Glutamatergic neuron (in vitro differentiated cells): ENCODE measurements at regions not wholly inside any gene's neighbourhood (a gene's known extent, or its start where the extent isn't known, plus 50 kb on each side); places are given as distances from the start of the nearest gene placed in this dataset.

Experiments
- DNase-seq: peaks from one replicate; pipeline ENCODE4 v3.0.0; 2022
- H3K27ac Mint-ChIP-seq: one replicate; pipeline ENCODE4 v1.8.0; 2020; ENCODE audit warnings: mild to moderate bottlenecking, mixed read lengths, inconsistent platforms; ENCODE audit not compliant: unreplicated experiment
- H3K27me3 Mint-ChIP-seq: one replicate; pipeline ENCODE4 v1.8.0; 2020; ENCODE audit warnings: mild to moderate bottlenecking, moderate library complexity, mixed read lengths, inconsistent platforms; ENCODE audit not compliant: unreplicated experiment
- H3K36me3 Mint-ChIP-seq: one replicate; pipeline ENCODE4 v1.8.0; 2020; ENCODE audit warnings: mild to moderate bottlenecking, mixed read lengths, inconsistent platforms; ENCODE audit not compliant: unreplicated experiment
- H3K4me1 Mint-ChIP-seq: one replicate; pipeline ENCODE4 v1.8.0; 2020; ENCODE audit warnings: mild to moderate bottlenecking, low read depth, mixed read lengths, inconsistent platforms; ENCODE audit not compliant: unreplicated experiment
- H3K4me3 Mint-ChIP-seq: one replicate; pipeline ENCODE4 v1.8.0; 2020; ENCODE audit warnings: mild to moderate bottlenecking, mixed read lengths, inconsistent platforms; ENCODE audit not compliant: unreplicated experiment
- H3K9me3 Mint-ChIP-seq: one replicate; pipeline ENCODE4 v1.8.0; 2020; ENCODE audit warnings: mild to moderate bottlenecking, moderate library complexity, mixed read lengths, inconsistent platforms; ENCODE audit not compliant: unreplicated experiment
- TF ChIP-seq, protein P1 (sequence below): fragments of 200-600 bp; sonication (generic); IDR thresholded peaks from one replicate; pipeline ENCODE4 v1.5.0; 2021; ENCODE audit not compliant: partially characterized antibody, unreplicated experiment

DNA sequence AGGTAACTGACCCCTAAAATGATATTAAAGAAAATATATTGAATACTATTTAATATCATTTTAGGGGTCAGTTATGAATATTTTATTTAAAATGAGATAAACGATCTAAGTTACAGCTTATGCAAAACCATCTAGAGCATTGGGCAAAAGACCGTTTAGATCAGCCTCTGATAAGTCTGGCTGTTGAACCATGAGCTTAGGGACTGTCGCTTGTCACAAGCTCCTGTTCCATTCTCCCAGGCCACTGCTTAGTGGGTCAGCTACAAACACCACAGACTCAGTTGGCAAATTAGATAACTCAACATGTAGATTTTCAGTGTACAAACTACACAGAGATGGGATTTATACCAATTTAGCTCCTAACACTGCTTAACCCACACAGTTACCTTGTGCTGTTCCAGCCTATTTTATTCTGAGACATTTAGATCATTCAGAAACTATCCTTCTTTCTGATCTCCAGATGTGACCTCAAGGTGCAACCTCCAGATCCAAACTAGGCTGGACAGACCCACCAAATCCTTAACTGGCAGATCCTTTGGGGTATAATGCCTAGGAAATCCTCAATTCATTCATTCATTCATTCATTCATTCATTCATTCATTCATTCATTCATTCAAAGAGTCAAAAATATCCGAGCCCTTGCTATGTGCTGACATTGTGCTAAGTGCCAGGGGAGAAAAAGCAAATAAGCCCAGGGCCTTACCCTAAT is 82.8 kb downstream of the HRH4 start:
- Mint-ChIP-seq H3K36me3 (no peaks in the 10 kb centered on the region), H3K4me1 (peaks cover 9% of the 10 kb centered on the region), H3K27ac (no peak overlapping the region), H3K27me3 (no peaks in the 10 kb centered on the region), H3K4me3 (no peak overlapping the region), H3K9me3 (no peaks in the 10 kb centered on the region)
- no peak for DNase-seq
- TF ChIP-seq, protein P1, sequence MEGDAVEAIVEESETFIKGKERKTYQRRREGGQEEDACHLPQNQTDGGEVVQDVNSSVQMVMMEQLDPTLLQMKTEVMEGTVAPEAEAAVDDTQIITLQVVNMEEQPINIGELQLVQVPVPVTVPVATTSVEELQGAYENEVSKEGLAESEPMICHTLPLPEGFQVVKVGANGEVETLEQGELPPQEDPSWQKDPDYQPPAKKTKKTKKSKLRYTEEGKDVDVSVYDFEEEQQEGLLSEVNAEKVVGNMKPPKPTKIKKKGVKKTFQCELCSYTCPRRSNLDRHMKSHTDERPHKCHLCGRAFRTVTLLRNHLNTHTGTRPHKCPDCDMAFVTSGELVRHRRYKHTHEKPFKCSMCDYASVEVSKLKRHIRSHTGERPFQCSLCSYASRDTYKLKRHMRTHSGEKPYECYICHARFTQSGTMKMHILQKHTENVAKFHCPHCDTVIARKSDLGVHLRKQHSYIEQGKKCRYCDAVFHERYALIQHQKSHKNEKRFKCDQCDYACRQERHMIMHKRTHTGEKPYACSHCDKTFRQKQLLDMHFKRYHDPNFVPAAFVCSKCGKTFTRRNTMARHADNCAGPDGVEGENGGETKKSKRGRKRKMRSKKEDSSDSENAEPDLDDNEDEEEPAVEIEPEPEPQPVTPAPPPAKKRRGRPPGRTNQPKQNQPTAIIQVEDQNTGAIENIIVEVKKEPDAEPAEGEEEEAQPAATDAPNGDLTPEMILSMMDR = no peak

DNA sequence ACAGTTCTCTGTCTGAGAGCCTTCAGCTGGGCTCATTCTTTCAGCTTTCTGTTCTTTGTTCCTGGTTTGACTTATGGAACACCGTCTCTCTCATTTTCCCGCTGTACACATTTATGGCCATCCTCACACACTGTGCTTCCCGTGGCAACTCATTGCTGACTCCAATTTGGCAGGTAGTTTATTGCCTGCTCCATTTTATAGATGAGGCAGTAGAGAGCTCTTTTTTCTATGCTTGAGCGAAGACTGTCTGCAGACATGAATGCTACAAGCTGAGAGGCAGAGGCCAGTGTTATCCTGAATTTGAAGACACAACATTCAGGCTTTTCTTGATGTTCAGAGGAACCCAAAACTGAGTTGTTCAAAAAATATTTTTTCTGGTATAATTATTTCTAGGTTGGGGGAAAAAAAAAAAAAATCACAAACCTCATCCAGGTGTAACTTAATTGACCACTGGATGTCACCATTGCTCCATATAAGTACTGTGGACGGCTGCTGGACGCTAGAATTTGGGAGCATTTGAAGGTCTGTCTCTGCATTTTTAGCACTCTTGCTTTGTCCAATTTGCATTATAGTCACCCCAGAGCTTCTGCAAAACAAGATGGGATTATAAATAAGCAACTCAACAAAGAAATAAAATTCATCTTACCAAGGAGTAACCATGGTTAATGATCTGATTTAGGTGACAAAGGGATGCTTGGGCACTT is 83.5 kb downstream of the HRH4 start:
- H3K4me1 Mint-ChIP-seq = peaks cover 9% of the 10 kb centered on the region
- DNase-seq = no peak
- no peaks in the 10 kb centered on the region for H3K36me3 Mint-ChIP-seq
- no peak overlapping the region for H3K4me3 Mint-ChIP-seq
- H3K27me3 Mint-ChIP-seq = no peaks in the 10 kb centered on the region
- H3K27ac Mint-ChIP-seq = no peak overlapping the region
- no peaks in the 10 kb centered on the region for H3K9me3 Mint-ChIP-seq
- TF ChIP-seq, protein P1 = peak; percentile 64

DNA sequence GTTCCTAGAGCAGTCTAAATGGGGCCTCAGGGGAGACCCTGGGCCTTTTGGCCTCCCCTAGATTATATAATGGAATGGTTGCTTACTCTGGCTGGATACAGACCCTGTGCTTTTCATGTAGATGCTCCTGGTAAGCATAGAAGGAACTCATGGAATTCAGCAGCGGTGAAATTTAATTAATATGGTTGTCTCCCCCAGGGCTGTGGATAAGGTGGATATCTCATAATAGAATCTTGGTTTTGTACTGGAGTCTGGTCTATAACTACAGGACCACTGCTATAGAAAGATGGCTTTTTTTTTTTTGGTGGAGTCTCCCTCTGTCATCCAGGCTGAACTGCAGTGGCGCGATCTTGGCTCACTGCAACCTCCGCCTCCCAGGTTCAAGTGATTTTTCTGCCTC is 84.5 kb downstream of the HRH4 start:
- Mint-ChIP-seq H3K27me3 (no peaks in the 10 kb centered on the region), H3K27ac (no peak overlapping the region), H3K9me3 (no peaks in the 10 kb centered on the region), H3K4me3 (no peak overlapping the region), H3K4me1 (peaks cover 9% of the 10 kb centered on the region), H3K36me3 (no peaks in the 10 kb centered on the region)
- TF ChIP-seq, protein P1 = no peak
- no peak for DNase-seq

DNA sequence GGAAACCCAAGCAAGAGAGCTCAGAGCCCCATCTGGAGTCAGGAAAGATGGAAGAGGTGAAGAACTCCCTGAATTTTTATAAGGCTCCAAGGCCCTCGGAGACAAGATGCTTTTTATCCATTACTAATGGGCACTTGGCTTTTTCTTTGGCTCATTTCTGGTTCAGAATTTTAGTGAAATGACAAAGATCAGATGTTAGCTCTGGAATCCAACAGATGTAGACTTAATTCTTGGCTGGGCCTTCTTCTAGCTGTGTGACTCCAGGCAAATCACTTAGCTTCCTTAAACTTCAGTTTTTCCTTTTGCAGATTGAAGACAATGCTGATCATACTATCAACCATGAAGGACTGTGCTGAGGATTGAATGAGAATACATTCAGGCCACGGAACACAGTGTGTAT is 85.2 kb downstream of the HRH4 start:
- TF ChIP-seq, protein P1 = no peak
- H3K4me1 Mint-ChIP-seq = peaks cover 9% of the 10 kb centered on the region
- H3K9me3 Mint-ChIP-seq = no peaks in the 10 kb centered on the region

DNA sequence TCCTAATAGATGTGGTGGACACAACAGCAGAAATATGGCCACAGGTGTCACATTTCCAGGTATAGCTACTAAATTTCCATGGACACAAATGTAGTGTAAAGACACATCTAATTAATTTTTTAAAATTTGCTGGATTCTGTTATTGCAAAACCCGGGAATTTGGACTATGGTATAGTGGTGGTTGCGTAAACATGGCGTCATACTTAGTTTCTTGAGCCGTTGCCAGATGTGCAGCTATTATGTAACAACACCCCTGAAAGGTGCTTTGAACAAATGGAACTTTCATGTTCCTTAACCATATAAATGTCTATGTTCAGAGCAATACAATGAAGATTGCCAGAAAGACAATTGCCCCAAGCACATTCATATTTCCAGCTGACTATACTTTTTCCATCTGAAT is 85.9 kb downstream of the HRH4 start:
- TF ChIP-seq, protein P1 = no peak
- no peak overlapping the region for H3K27ac Mint-ChIP-seq
- DNase-seq = no peak
- H3K36me3 Mint-ChIP-seq = no peaks in the 10 kb centered on the region
- peaks cover 9% of the 10 kb centered on the region for H3K4me1 Mint-ChIP-seq
- H3K27me3 Mint-ChIP-seq = no peaks in the 10 kb centered on the region
- H3K4me3 Mint-ChIP-seq = no peak overlapping the region
- no peaks in the 10 kb centered on the region for H3K9me3 Mint-ChIP-seq

More for the DNA sequence above, 85.2 kb downstream of the HRH4 start:
- Mint-ChIP-seq H3K27ac (no peak overlapping the region), H3K4me3 (no peak overlapping the region), H3K27me3 (no peaks in the 10 kb centered on the region), H3K36me3 (no peaks in the 10 kb centered on the region)
- DNase-seq = no peak
